Fibroblast of the aortic adventitia (primary cell): ENCODE measurements at regions not wholly inside any gene's neighbourhood (a gene's known extent, or its start where the extent isn't known, plus 50 kb on each side); places are given as distances from the start of the nearest gene placed in this dataset.

Experiments used
- DNase-seq: peaks from one replicate; pipeline ENCODE4 v3.0.0-alpha.2; 2010; ENCODE audit warnings: low read depth
- H3K4me3 ChIP-seq: 2 replicates; pipeline ENCODE4 v1.5.1; 2011; ENCODE audit warnings: low read depth, mild to moderate bottlenecking, control low read depth, low read length, moderate library complexity
- TF ChIP-seq, protein P1 (sequence below): IDR thresholded peaks from 2 replicates; pipeline ENCODE4 v1.5.1; 2011; ENCODE audit warnings: mild to moderate bottlenecking, low read length, control low read depth, inconsistent platforms; ENCODE audit not compliant: insufficient read depth

DNA sequence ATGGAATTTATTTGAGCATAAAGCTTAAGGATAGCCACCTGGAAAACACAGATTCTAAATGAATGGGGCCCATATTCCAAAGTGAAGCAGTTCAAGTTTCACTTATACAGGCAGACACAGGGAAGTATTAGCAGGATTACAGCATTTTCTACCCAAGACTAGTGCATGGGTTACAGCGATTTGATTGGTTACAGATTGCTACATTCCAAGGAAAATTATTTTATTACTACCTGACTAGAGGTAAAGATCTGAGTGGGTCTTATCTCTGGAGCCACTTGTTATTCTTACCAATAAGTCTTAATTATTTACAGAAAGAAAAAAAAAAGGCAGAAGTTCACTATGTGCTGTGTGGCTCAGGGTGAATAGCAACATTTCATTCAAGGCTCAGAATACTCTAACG is 87.4 kb upstream of the ITGB1 start:
- TF ChIP-seq, protein P1, sequence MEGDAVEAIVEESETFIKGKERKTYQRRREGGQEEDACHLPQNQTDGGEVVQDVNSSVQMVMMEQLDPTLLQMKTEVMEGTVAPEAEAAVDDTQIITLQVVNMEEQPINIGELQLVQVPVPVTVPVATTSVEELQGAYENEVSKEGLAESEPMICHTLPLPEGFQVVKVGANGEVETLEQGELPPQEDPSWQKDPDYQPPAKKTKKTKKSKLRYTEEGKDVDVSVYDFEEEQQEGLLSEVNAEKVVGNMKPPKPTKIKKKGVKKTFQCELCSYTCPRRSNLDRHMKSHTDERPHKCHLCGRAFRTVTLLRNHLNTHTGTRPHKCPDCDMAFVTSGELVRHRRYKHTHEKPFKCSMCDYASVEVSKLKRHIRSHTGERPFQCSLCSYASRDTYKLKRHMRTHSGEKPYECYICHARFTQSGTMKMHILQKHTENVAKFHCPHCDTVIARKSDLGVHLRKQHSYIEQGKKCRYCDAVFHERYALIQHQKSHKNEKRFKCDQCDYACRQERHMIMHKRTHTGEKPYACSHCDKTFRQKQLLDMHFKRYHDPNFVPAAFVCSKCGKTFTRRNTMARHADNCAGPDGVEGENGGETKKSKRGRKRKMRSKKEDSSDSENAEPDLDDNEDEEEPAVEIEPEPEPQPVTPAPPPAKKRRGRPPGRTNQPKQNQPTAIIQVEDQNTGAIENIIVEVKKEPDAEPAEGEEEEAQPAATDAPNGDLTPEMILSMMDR, result no peak
- DNase-seq, result no peak
- H3K4me3 ChIP-seq, result no peak overlapping the region

DNA sequence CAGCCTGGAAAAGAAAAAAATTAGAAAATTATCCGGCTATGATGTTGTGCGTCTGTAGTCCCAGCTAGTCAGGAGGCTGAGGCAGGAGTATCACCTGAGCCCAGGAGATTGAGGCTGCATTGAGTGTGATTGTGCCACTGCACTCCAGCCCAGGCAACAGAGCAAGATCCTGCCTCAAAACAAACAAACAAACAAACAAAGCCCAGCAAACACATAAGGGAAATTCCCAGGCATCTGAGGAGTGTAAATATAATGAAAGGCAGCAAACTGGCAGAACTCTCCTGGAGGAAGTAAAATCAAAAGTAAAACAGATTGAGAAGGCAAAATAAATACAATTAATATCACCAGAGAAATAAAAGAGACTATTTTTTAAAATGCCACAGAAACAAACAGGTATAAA is 84.5 kb upstream of the ITGB1 start:
- H3K4me3 ChIP-seq, result no peak overlapping the region
- TF ChIP-seq, protein P1, result no peak
- no peak for DNase-seq

DNA sequence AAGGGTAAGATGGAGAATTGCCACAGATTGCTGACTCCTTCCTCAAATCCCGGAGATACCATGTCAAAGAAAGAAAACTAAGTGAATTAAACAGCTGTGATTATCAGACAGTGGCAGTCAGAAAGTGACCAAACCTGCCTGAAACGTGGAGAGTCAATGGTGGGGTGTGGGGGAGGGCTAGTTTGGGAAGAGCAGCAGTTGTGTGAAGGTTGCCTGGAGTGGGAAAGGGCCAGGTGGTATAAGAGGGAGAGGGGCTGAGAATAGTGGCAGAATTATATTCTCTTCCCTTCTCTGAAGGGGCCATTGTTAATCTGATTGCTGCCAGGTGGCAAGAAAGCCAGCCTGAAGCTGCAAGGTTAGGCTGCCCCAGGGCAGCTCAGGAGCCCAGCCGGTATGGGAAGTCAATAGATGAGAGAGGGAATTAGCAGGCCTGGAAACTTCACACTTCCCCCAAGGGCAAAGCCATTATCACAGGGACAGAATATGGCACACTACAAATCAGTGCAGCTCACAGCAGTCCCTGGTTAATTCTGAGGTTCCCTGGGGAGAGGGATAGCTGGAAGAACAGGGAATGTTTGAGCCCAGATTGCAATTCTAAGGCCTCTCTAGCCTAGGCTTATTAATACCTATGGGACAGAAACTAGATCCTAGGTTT is 83.9 kb upstream of the ITGB1 start:
- H3K4me3 ChIP-seq, result no peak overlapping the region
- TF ChIP-seq, protein P1, result no peak
- no peak for DNase-seq

DNA sequence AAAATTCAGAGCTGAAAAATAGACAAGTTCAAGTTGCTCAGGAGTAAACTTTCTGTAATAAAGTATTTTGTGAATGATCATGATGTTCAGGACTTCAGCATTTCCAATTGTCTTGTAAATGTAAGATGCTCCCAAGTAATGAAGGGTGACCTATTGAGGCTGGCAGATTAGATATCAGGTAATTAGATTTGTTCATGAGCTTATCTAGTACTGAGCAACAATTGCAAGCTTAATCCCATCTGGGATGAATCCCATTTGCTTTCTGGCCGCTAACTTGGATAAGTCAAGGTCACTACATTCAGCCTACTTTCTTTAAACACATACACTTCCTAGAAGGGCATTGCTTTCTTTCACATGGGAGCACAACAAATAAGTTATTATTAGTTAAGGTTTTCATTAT is 82.4 kb upstream of the ITGB1 start:
- H3K4me3 ChIP-seq, result no peak overlapping the region
- TF ChIP-seq, protein P1, result no peak
- no peak for DNase-seq

DNA sequence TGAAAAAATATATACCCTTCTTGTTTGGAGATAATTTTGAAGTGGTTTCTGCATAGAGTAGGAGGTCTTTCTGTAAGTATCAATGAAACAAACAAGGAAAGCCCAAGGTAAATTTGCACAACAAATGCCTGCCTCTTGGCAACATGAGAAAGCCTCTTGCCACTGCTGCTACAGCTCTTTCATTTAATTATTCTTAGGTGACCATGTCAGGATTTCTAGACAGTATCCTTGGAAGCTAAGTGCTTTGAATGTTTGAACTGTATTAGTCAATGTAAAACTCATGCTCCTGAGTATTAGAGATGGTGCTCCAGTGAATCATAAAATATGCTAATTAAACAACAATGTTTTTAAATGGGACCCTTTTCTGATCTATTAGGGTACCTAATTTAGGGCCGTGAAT is 81.2 kb upstream of the ITGB1 start:
- H3K4me3 ChIP-seq, result no peak overlapping the region
- TF ChIP-seq, protein P1, result no peak
- no peak for DNase-seq

DNA sequence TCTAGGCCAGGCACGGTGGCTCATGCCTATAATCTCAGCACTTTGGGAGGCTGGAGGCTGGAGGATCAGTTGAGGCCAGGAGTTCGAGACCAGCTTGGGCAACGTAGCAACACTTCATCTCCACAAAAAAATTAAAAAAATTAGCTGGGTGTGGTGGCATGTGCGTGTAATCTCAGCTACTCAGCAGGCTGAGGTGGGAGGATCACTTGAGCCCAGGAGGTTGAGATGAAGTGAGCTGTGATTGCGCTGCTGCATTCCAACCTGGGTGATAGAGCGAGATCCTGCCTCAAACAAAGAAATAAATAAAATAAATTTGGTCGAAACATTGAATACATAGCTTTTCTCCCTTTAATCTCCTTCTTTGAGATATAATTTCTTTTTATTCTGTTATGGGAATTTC is 80.6 kb upstream of the ITGB1 start:
- TF ChIP-seq, protein P1, result no peak
- DNase-seq, result no peak
- no peak overlapping the region for H3K4me3 ChIP-seq

DNA sequence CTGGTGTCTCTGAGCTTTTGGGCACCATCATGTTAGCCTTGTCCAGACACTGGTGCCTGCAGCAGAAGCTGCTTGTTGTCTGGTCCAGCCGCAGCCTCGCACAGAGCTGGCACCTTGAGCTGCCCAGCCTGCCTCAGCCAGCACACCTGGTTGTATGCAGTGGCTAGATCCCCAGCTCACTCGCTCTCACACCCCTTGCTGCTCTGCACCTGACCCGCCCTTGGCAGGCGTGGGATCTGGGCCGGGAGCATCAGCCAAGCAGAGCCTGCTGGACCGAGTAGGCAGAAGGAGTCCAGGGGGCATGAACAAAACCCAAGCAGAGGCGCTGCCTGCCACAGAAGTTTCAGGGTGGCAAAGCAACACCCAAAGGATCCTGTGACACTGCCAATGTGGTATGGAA is 79.7 kb upstream of the ITGB1 start:
- DNase-seq, result no peak
- TF ChIP-seq, protein P1, result no peak
- no peak overlapping the region for H3K4me3 ChIP-seq
